Stomach (tissue), 8 donors: ENCODE measurements at regions not wholly inside any gene's neighbourhood (a gene's known extent, or its start where the extent isn't known, plus 50 kb on each side); places are given as distances from the start of the nearest gene placed in this dataset.

Experiments
- DNase-seq, 2 donors: peaks; one replicate each; pipeline versions ENCODE4 v3.0.0 to v3.0.0-alpha.2; 2013 to 2019
- H3K27ac ChIP-seq, 5 donors: fragments of 200-600 bp in 4 of 5; sonication (generic) in 4 of 5; one replicate each; pipeline ENCODE4 v1.5.1; 2013 to 2019; ENCODE audit warnings: mild to moderate bottlenecking in 1 of 5, moderate library complexity in 1 of 5
- H3K27me3 ChIP-seq, 3 donors: fragments of 200-600 bp; sonication (generic); one replicate each; pipeline ENCODE4 v1.5.1; 2017 to 2019; ENCODE audit warnings: mixed run types in 1 of 3
- H3K36me3 ChIP-seq, 4 donors: fragments of 200-600 bp; sonication (generic); 1 replicate in 3 of 4; 2 replicates in 1 of 4; pipeline ENCODE4 v1.5.1; 2016 to 2019
- H3K4me1 ChIP-seq, 4 donors: fragments of 200-600 bp; sonication (generic); one replicate each; pipeline ENCODE4 v1.5.1; 2016 to 2019
- H3K4me3 ChIP-seq, 4 donors: fragments of 200-600 bp; sonication (generic) in 3 of 4; one replicate each; pipeline ENCODE4 v1.5.1; 2016 to 2019; ENCODE audit warnings: mild to moderate bottlenecking in 1 of 4
- H3K9me3 ChIP-seq, 4 donors: fragments of 200-600 bp; sonication (generic); one replicate each; pipeline ENCODE4 v1.5.1; 2016 to 2019
- CTCF ChIP-seq, 7 experiments: fragments of 450-650 bp in 4 of 7; fragments of 200-600 bp in 3 of 7; sonication (generic) in 3 of 7; IDR thresholded peaks; one replicate each; pipeline ENCODE4 v1.5.1; 2016 to 2019; ENCODE audit warnings: antibody characterized with exemption in 7 of 7, control low read depth in 2 of 7, mild to moderate bottlenecking in 1 of 7
- EP300 ChIP-seq: sonication (generic); formaldehyde crosslinking; IDR thresholded peaks from one replicate; pipeline ENCODE4 v1.6.1; 2017; ENCODE audit warnings: antibody characterized with exemption
- POLR2A ChIP-seq, 4 donors: fragments of 450-650 bp; IDR thresholded peaks; one replicate each; pipeline ENCODE4 v1.6.1; 2016; ENCODE audit warnings: antibody characterized with exemption in 4 of 4, control low read depth in 2 of 4, mild to moderate bottlenecking in 1 of 4, moderate library complexity in 1 of 4
- POLR2AphosphoS5 ChIP-seq, 3 donors: sonication (generic); formaldehyde crosslinking; IDR thresholded peaks; one replicate each; pipeline ENCODE4 v1.6.1; 2016; ENCODE audit warnings: antibody characterized with exemption in 3 of 3
- WGBS, 5 donors: extraction: QIAGEN DNeasy Blood & Tissue Kit in 3 of 5; methylation state at CpG; one replicate each; pipeline versions ENCODE4 v1.1.5 to v1.1.7; 2013 to 2018; 5-methylcytosine and 5-hydroxymethylcytosine counted together
- intact Hi-C: fragments of 100-400 bp; cut with DNase I; formaldehyde crosslinking; loops from one replicate; pipeline ENCODE4 v1.15.1; 2023; ENCODE audit warnings: low total_unique reads
- donor health status: healthy with polysubstance abuse.
- donor health status: Bipolar disorder and iron deficiency.
- donor health status: healthy.

- DNase-seq, result no peak
- H3K27me3 ChIP-seq, result no peaks in the 10 kb centered on the region
- TF ChIP-seq EP300, result no peak
- H3K36me3 ChIP-seq, result no peaks in the 10 kb centered on the region
- intact Hi-C loops, result no loop called here
- H3K27ac ChIP-seq, result no peak overlapping the region
- no peak overlapping the region for H3K4me3 ChIP-seq
- H3K4me1 ChIP-seq, result peaks cover 16% of the 10 kb centered on the region in 4 donors
- no peaks in the 10 kb centered on the region for H3K9me3 ChIP-seq
- 77 to 88% (median 84%) methylated on average over 9 of the region's 9 CpGs for WGBS, 5 donors
Observed at GRCh38 chr14:49994951-49995561, 102.2 kb downstream of the ARF6 start.

- intact Hi-C loops, result no loop called here
- peaks cover 45 to 46% (median 45%) of the 10 kb centered on the region in 4 donors for H3K4me1 ChIP-seq
- TF ChIP-seq EP300, result no peak
- TF ChIP-seq POLR2A (IDR thresholded peaks at IDR 0.05), result no peak
- no peak for TF ChIP-seq CTCF (IDR thresholded peaks at IDR 0.05)
- no peak for TF ChIP-seq POLR2AphosphoS5 (IDR thresholded peaks at IDR 0.05)
- DNase-seq, result no peak
- H3K4me3 ChIP-seq, result no peak overlapping the region
- WGBS, 5 donors, result 94 to 98% (median 96%) methylated on average over 4 of the region's 4 CpGs
- H3K36me3 ChIP-seq, result no peaks in the 10 kb centered on the region
- no peaks in the 10 kb centered on the region for H3K27me3 ChIP-seq
- H3K9me3 ChIP-seq, result no peaks in the 10 kb centered on the region
- H3K27ac ChIP-seq, result peak overlapping the region in 4 of 5 donors; percentile 89 to 96 (median 90)
Observed at GRCh38 chr14:49997991-49998390, 105.1 kb downstream of the ARF6 start.

- Histone ChIP-seq H3K27me3 (no peaks in the 10 kb centered on the region), H3K4me3 (no peak overlapping the region), H3K36me3 (no peaks in the 10 kb centered on the region), H3K9me3 (no peaks in the 10 kb centered on the region), H3K27ac (peak overlapping the region; percentile 40 to 96 (median 89)), H3K4me1 (peaks cover 53 to 58% (median 57%) of the 10 kb centered on the region in 4 donors)
- peak; percentile 86 to 88 for DNase-seq
- TF ChIP-seq EP300, result no peak
- peak; percentile 36 to 87 (median 82) for TF ChIP-seq POLR2AphosphoS5 (IDR thresholded peaks at IDR 0.05)
- intact Hi-C loops, result no loop called here
- 23 to 31% (median 25%) methylated on average over 5 of the region's 5 CpGs for WGBS, 5 donors
Observed at GRCh38 chr14:49999146-49999761, 106.4 kb downstream of the ARF6 start.

GRCh38 chr14:49999826-50000379 lies 107.0 kb downstream of the ARF6 start:
- peak overlapping the region in 1 of 4 donors; percentile 0 for H3K4me3 ChIP-seq
- peak overlapping the region; percentile 89 to 96 (median 92) for H3K27ac ChIP-seq
- intact Hi-C loops, result no loop called here

More at GRCh38 chr14:49999826-50000379, 107.0 kb downstream of the ARF6 start:
- no peaks in the 10 kb centered on the region for H3K27me3 ChIP-seq
- DNase-seq, result no peak
- TF ChIP-seq EP300, result no peak
- no peak for TF ChIP-seq POLR2A (IDR thresholded peaks at IDR 0.05)
- no peak for TF ChIP-seq CTCF (IDR thresholded peaks at IDR 0.05)
- no peak for TF ChIP-seq POLR2AphosphoS5 (IDR thresholded peaks at IDR 0.05)
- no peaks in the 10 kb centered on the region for H3K36me3 ChIP-seq
- no peaks in the 10 kb centered on the region for H3K9me3 ChIP-seq
- WGBS, 5 donors, result 32 to 41% (median 39%) methylated on average over 13 of the region's 13 CpGs
- H3K4me1 ChIP-seq, result peaks cover 53 to 60% (median 59%) of the 10 kb centered on the region in 4 donors
